CD14-positive monocyte (primary cell): ENCODE measurements at regions not wholly inside any gene's neighbourhood (a gene's known extent, or its start where the extent isn't known, plus 50 kb on each side); places are given as distances from the start of the nearest gene placed in this dataset.

Experiments used
- DNase-seq, 3 donors: peaks; one replicate each; pipeline ENCODE4 v3.0.0-alpha.2; 2011 to 2022
- H2AFZ ChIP-seq: 2 replicates; pipeline ENCODE4 v1.6.0; 2012; ENCODE audit warnings: mild to moderate bottlenecking, low read depth, low read length, inconsistent platforms; ENCODE audit not compliant: insufficient read depth, poor library complexity, severe bottlenecking
- H3K27ac ChIP-seq, 2 donors: 1 replicate in 1 of 2; 2 replicates in 1 of 2; pipeline ENCODE4 v1.5.1; 2012 to 2013; ENCODE audit warnings: low read length in 2 of 2, control low read depth in 1 of 2, inconsistent platforms in 1 of 2, low read depth in 1 of 2, mild to moderate bottlenecking in 1 of 2
- H3K27me3 ChIP-seq, 2 donors: one replicate each; pipeline versions ENCODE4 v1.6.0 to v1.6.1; 2011 to 2013; ENCODE audit warnings: low read length in 2 of 2; ENCODE audit not compliant: control insufficient read depth in 2 of 2, insufficient read depth in 2 of 2
- H3K36me3 ChIP-seq, 2 donors: replicated peaks in 1 of 2; 1 replicate in 1 of 2; 2 replicates in 1 of 2; pipeline versions ENCODE4 v1.5.1 to v1.6.1; 2012 to 2013; ENCODE audit warnings: low read length in 2 of 2, control low read depth in 1 of 2, inconsistent platforms in 1 of 2, mild to moderate bottlenecking in 1 of 2; ENCODE audit not compliant: insufficient read depth in 2 of 2, control insufficient read depth in 1 of 2
- H3K4me1 ChIP-seq, 2 donors: 1 replicate in 1 of 2; 2 replicates in 1 of 2; pipeline versions ENCODE4 v1.5.1 to v1.6.1; 2012 to 2013; ENCODE audit warnings: low read length in 2 of 2, control low read depth in 1 of 2, inconsistent platforms in 1 of 2, mild to moderate bottlenecking in 1 of 2, moderate library complexity in 1 of 2; ENCODE audit not compliant: insufficient read depth in 2 of 2, control insufficient read depth in 1 of 2
- H3K4me2 ChIP-seq: replicated peaks from 2 replicates; pipeline ENCODE3; 2012; ENCODE audit warnings: low read length, moderate library complexity, mild to moderate bottlenecking; ENCODE audit not compliant: poor library complexity, severe bottlenecking; ENCODE audit errors: extremely low read depth
- H3K4me3 ChIP-seq, 3 experiments: fragments of 200-600 bp in 1 of 3; sonication (generic) in 1 of 3; replicated peaks in 1 of 3; 1 replicate in 2 of 3; 2 replicates in 1 of 3; pipeline ENCODE4 v1.5.1; 2011 to 2013; ENCODE audit warnings: low read length in 3 of 3, mild to moderate bottlenecking in 3 of 3, control low read depth in 2 of 3, low read depth in 2 of 3, inconsistent platforms in 1 of 3, moderate library complexity in 1 of 3
- H3K79me2 ChIP-seq: 2 replicates; pipeline ENCODE4 v1.6.0; 2012; ENCODE audit warnings: mild to moderate bottlenecking, control low read depth, inconsistent platforms, low read length, moderate library complexity; ENCODE audit not compliant: insufficient read depth
- H3K9ac ChIP-seq: 2 replicates; pipeline ENCODE4 v1.6.0; 2017; ENCODE audit warnings: low read length, mild to moderate bottlenecking; ENCODE audit not compliant: insufficient read depth, poor library complexity, severe bottlenecking
- H3K9me3 ChIP-seq, 2 donors: replicated peaks in 1 of 2; 1 replicate in 1 of 2; 2 replicates in 1 of 2; pipeline versions ENCODE4 v1.5.1 to v1.6.1; 2012 to 2013; ENCODE audit warnings: low read length in 2 of 2, control low read depth in 1 of 2; ENCODE audit not compliant: control insufficient read depth in 1 of 2, insufficient read depth in 1 of 2
- H4K20me1 ChIP-seq: 2 replicates; pipeline ENCODE4 v1.6.0; 2012; ENCODE audit warnings: mild to moderate bottlenecking, low read length, control low read depth, moderate library complexity; ENCODE audit not compliant: insufficient read depth
- H3K27ac Mint-ChIP-seq, 7 donors: one replicate each; pipeline ENCODE4 v1.8.0; 2020; ENCODE audit warnings: mild to moderate bottlenecking in 7 of 7, mixed read lengths in 7 of 7, moderate library complexity in 6 of 7, inconsistent platforms in 2 of 7
- H3K27me3 Mint-ChIP-seq, 3 donors: one replicate each; pipeline ENCODE4 v1.8.0; 2021 to 2022; ENCODE audit warnings: low read depth in 3 of 3, mild to moderate bottlenecking in 3 of 3, mixed read lengths in 3 of 3, moderate library complexity in 3 of 3, inconsistent platforms in 1 of 3
- H3K36me3 Mint-ChIP-seq, 2 donors: one replicate each; pipeline ENCODE4 v1.8.0; 2020; ENCODE audit warnings: mixed read lengths in 2 of 2, inconsistent platforms in 1 of 2, mild to moderate bottlenecking in 1 of 2
- H3K4me1 Mint-ChIP-seq: one replicate; pipeline ENCODE4 v1.8.0; 2020; ENCODE audit warnings: mild to moderate bottlenecking, mixed read lengths
- H3K4me3 Mint-ChIP-seq, 2 donors: one replicate each; pipeline ENCODE4 v1.8.0; 2020; ENCODE audit warnings: mild to moderate bottlenecking in 2 of 2, mixed read lengths in 2 of 2, moderate library complexity in 1 of 2
- H3K9me3 Mint-ChIP-seq, 7 donors: one replicate each; pipeline ENCODE4 v1.8.0; 2020 to 2022; ENCODE audit warnings: mixed read lengths in 7 of 7, mild to moderate bottlenecking in 6 of 7, moderate library complexity in 6 of 7, inconsistent platforms in 2 of 7
- WGBS: methylation state at CpG from one replicate; pipeline ENCODE4 v1.1.5; 2013; ENCODE audit warnings: missing lambda C conversion rate; ENCODE audit not compliant: insufficient coverage; 5-methylcytosine and 5-hydroxymethylcytosine counted together
- intact Hi-C, 2 donors: fragments of 100-400 bp; cut with micrococcal nuclease; formaldehyde crosslinking; loops; one replicate each; pipeline versions ENCODE4 v1.15.0 to v1.15.1; 2023
- TF ChIP-seq, protein P1 (sequence below): fragments of 200-600 bp; IDR thresholded peaks from one replicate; pipeline ENCODE4 v1.8.0; 2022; ENCODE audit warnings: antibody characterized with exemption, mild to moderate bottlenecking

DNA sequence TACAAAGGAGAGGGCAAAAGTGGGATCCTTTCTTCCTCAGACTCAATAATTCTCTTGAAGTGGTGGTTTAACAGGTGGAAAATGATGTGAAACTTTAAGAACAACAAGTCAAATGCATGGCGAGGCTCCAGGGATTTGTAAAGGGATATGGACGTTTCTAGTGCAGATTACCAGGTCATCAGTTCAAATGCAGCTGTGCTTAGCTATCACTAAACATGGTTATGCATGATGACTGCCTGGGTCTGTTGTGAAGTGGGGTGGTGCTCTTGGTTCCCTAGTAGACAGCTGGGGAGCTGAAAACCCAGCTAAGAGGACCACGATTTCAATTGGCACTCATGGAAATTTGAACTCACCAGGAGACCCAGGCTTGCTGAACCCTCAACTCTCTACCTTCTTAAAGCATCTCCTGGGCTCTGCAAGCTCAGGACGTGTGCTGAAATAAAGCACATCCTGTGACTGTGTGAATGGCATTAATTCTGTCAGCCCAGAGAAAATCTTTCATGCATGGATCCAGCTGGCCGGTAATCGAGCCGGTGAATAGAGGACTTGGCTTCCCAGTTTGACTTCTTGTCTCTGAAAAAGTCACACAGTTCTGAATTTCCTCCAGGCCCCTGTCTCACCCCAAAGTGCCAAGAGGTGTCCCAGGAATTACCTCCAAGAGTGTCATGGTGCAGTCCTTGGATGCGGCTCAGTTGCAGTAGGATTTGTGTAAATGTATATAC is 146.1 kb downstream of the MTX2 start:
- 80% methylated on average over 5 of the region's 8 CpGs for WGBS
- H3K4me2 ChIP-seq, result no peak overlapping the region
- intact Hi-C loops, result no loop called here
- H3K9me3 ChIP-seq, result no peaks in the 10 kb centered on the region
- H3K9ac ChIP-seq, result no peak overlapping the region
- H3K36me3 Mint-ChIP-seq, result no peaks in the 10 kb centered on the region
- H3K9me3 Mint-ChIP-seq, result peaks cover 0 to 4% (median 1%) of the 10 kb centered on the region in 7 donors
- no peak overlapping the region for H3K27ac ChIP-seq
- H3K4me1 Mint-ChIP-seq, result no peaks in the 10 kb centered on the region
- H3K79me2 ChIP-seq, result no peaks in the 10 kb centered on the region
- TF ChIP-seq, protein P1, sequence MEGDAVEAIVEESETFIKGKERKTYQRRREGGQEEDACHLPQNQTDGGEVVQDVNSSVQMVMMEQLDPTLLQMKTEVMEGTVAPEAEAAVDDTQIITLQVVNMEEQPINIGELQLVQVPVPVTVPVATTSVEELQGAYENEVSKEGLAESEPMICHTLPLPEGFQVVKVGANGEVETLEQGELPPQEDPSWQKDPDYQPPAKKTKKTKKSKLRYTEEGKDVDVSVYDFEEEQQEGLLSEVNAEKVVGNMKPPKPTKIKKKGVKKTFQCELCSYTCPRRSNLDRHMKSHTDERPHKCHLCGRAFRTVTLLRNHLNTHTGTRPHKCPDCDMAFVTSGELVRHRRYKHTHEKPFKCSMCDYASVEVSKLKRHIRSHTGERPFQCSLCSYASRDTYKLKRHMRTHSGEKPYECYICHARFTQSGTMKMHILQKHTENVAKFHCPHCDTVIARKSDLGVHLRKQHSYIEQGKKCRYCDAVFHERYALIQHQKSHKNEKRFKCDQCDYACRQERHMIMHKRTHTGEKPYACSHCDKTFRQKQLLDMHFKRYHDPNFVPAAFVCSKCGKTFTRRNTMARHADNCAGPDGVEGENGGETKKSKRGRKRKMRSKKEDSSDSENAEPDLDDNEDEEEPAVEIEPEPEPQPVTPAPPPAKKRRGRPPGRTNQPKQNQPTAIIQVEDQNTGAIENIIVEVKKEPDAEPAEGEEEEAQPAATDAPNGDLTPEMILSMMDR, result no peak
- no peak for DNase-seq
- H3K27ac Mint-ChIP-seq, result no peak overlapping the region
- H3K4me1 ChIP-seq, result no peaks in the 10 kb centered on the region
- H3K4me3 ChIP-seq, result no peak overlapping the region
- no peaks in the 10 kb centered on the region for H3K36me3 ChIP-seq
- no peaks in the 10 kb centered on the region for H4K20me1 ChIP-seq
- no peak overlapping the region for H2AFZ ChIP-seq
- peaks cover 0 to 3% (median 3%) of the 10 kb centered on the region in 3 donors for H3K27me3 Mint-ChIP-seq
- H3K27me3 ChIP-seq, result peaks cover 3 to 9% of the 10 kb centered on the region in 2 donors
- H3K4me3 Mint-ChIP-seq, result no peak overlapping the region

DNA sequence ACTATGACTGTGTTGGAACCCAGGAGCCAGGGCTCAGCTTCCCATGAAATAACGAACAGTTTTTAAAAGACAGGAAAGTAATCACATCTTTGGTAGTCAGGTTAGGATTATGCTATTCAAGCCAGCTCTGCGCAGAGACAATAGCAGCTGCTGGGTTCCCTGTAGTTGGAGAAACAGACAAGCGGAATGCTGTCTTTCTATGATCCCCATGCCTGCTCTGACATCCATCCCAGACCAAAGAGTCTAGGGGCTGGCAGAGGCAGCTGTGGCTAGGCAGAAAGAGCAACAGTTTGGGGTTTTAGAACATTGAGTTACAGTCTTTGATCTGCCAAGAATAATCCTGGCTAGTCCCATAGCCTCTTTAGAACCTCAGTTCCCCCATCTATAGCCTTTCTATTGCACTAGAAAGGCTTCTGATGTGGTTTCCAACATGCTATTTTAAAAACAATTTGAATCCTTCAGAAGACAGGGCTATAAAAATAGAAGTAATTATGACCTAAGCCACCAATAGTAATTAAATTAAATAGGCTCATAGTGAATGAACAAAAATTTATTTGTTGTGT is 146.8 kb downstream of the MTX2 start:
- H3K9me3 ChIP-seq, result no peaks in the 10 kb centered on the region
- TF ChIP-seq, protein P1, result no peak
- H3K9me3 Mint-ChIP-seq, result peaks cover 0 to 4% (median 1%) of the 10 kb centered on the region in 7 donors
- H3K4me3 ChIP-seq, result no peak overlapping the region
- peaks cover 3 to 6% of the 10 kb centered on the region in 2 donors for H3K27me3 ChIP-seq
- H3K79me2 ChIP-seq, result no peaks in the 10 kb centered on the region
- no peak overlapping the region for H3K27ac ChIP-seq
- no peak overlapping the region for H3K27ac Mint-ChIP-seq
- no peak overlapping the region for H3K9ac ChIP-seq
- no peak overlapping the region for H2AFZ ChIP-seq
- no peak overlapping the region for H3K4me2 ChIP-seq
- H3K27me3 Mint-ChIP-seq, result peaks cover 0 to 3% (median 0%) of the 10 kb centered on the region in 3 donors
- H3K4me3 Mint-ChIP-seq, result no peak overlapping the region
- H3K36me3 ChIP-seq, result no peaks in the 10 kb centered on the region
- DNase-seq, result no peak
- H3K4me1 Mint-ChIP-seq, result no peaks in the 10 kb centered on the region
- intact Hi-C loops, result no loop called here
- no peaks in the 10 kb centered on the region for H3K4me1 ChIP-seq
- no peaks in the 10 kb centered on the region for H4K20me1 ChIP-seq
- no peaks in the 10 kb centered on the region for H3K36me3 Mint-ChIP-seq
- WGBS, result 89% methylated on average over 3 of the region's 3 CpGs
